GM12878 (cell line): ENCODE measurements at regions not wholly inside any gene's neighbourhood (a gene's known extent, or its start where the extent isn't known, plus 50 kb on each side); places are given as distances from the start of the nearest gene placed in this dataset.

Source experiments
- ATAC-seq: fragments of 200-7000 bp; cut with Tn5 transposase; 3 replicates; pipeline ENCODE4 v1.9.1; 2020; ENCODE audit warnings: mild to moderate bottlenecking, moderate library complexity
- BruUV-seq: library from RNA; stranded (reverse); fragments of 400-500 nt; replicated peaks from 2 replicates; lab custom pipeline; 2021; lab: Mats Ljungman, UMichigan
- CTCF ChIA-PET: fragments of 300-600 bp; sonication (Branson Sonifier 250); formaldehyde crosslinking; extraction: SDS; loops from one replicate; lab custom pipeline; 2021; ENCODE audit warnings: inconsistent platforms; lab: Yijun Ruan, JAX
- POLR2A ChIA-PET: fragments of 350-600 bp; formaldehyde crosslinking; extraction: SDS; loops from one replicate; lab custom pipeline; 2021; ENCODE audit warnings: inconsistent platforms; lab: Charles Lee
- RAD21 ChIA-PET: fragments of 300-600 bp; sonication (Branson Sonifier 250); formaldehyde crosslinking; loops from one replicate; lab custom pipeline; 2023; ENCODE audit warnings: antibody characterized with exemption; ENCODE audit not compliant: unreplicated experiment; lab: Charles Lee
- SMC1A ChIA-PET: fragments of 300-600 bp; sonication (Branson Sonifier 250); formaldehyde crosslinking; loops from one replicate; lab custom pipeline; 2023; ENCODE audit not compliant: unreplicated experiment, uncharacterized antibody; lab: Charles Lee
- DNase-seq: peaks from one replicate; pipeline ENCODE4 v3.0.0-alpha.2; 2011; ENCODE audit warnings: low read depth, low spot score
- FAIRE-seq: peaks from 3 replicates; lab custom pipeline; 2011; peaks lifted over from hg19 to GRCh38; lab: Jason Lieb, UNC
- H2AFZ ChIP-seq: 2 replicates; pipeline ENCODE4 v1.6.0; 2011; ENCODE audit warnings: low read depth, low read length, control low read depth; ENCODE audit not compliant: control insufficient read depth
- H3K27ac ChIP-seq: 2 replicates; pipeline ENCODE4 v1.5.1; 2011; ENCODE audit warnings: control low read depth; ENCODE audit not compliant: control insufficient read depth, insufficient read depth
- H3K27me3 ChIP-seq, 2 experiments: replicated peaks in 1 of 2; 2 replicates each; pipeline versions ENCODE4 v1.6.0 to v1.6.1; 2011; ENCODE audit warnings: low read length in 1 of 2; ENCODE audit not compliant: control insufficient read depth in 2 of 2, insufficient read depth in 2 of 2
- H3K36me3 ChIP-seq, 2 experiments: 2 replicates each; pipeline ENCODE4 v1.5.1; 2011; ENCODE audit warnings: low read length in 1 of 2; ENCODE audit not compliant: control insufficient read depth in 2 of 2, insufficient read depth in 2 of 2
- H3K4me1 ChIP-seq: 2 replicates; pipeline ENCODE4 v1.6.1; 2011; ENCODE audit warnings: mild to moderate bottlenecking, low read length, moderate library complexity, mixed read lengths; ENCODE audit not compliant: control insufficient read depth, insufficient read depth
- H3K4me2 ChIP-seq: 2 replicates; pipeline ENCODE4 v1.6.0; 2011; ENCODE audit warnings: control low read depth; ENCODE audit not compliant: control insufficient read depth, insufficient read depth
- H3K4me3 ChIP-seq: fragments of 200-600 bp; sonication (generic); 2 replicates; pipeline ENCODE4 v1.5.1; 2016
- H3K79me2 ChIP-seq: 2 replicates; pipeline ENCODE4 v1.6.0; 2011; ENCODE audit warnings: low read length; ENCODE audit not compliant: control insufficient read depth, insufficient read depth
- H3K9ac ChIP-seq: 2 replicates; pipeline ENCODE4 v1.8.0; 2011; ENCODE audit warnings: low read length, control low read depth, mixed read lengths; ENCODE audit not compliant: control insufficient read depth, insufficient read depth
- H3K9me3 ChIP-seq: replicated peaks from 3 replicates; pipeline ENCODE4 v1.5.1; 2011; ENCODE audit warnings: mild to moderate bottlenecking, low read length; ENCODE audit not compliant: control insufficient read depth, insufficient read depth
- H4K20me1 ChIP-seq: 2 replicates; pipeline ENCODE4 v1.6.0; 2011; ENCODE audit not compliant: control insufficient read depth, insufficient read depth
- BRCA1 ChIP-seq: IDR thresholded peaks from 2 replicates; pipeline ENCODE4 v1.6.1; 2011; ENCODE audit warnings: low read depth, low read length, improper control_type of control experiment
- CBX3 ChIP-seq: fragments of 200-600 bp; sonication (generic); IDR thresholded peaks from 2 replicates; pipeline ENCODE4 v1.6.1; 2016; ENCODE audit warnings: low read depth, borderline replicate concordance
- CHD2 ChIP-seq: IDR thresholded peaks from 2 replicates; pipeline ENCODE4 v1.6.1; 2011; ENCODE audit warnings: low read depth, low read length, improper control_type of control experiment, borderline replicate concordance
- HDAC2 ChIP-seq: fragments of 200-600 bp; sonication (generic); IDR thresholded peaks from 2 replicates; pipeline ENCODE4 v1.6.1; 2017
- IRF5 ChIP-seq: fragments of 450-650 bp; IDR thresholded peaks from 2 replicates; pipeline ENCODE4 v1.6.1; 2017; ENCODE audit warnings: borderline replicate concordance
- MXI1 ChIP-seq: fragments of 150-350 bp; IDR thresholded peaks from 2 replicates; pipeline ENCODE4 v1.6.1; 2011; ENCODE audit warnings: low read depth, mild to moderate bottlenecking, inconsistent platforms, low read length, improper control_type of control experiment
- NBN ChIP-seq: fragments of 450-650 bp; IDR thresholded peaks from 2 replicates; pipeline ENCODE4 v1.6.1; 2016
- RAD21 ChIP-seq: IDR thresholded peaks from 2 replicates; pipeline ENCODE4 v1.6.1; 2011; ENCODE audit warnings: mild to moderate bottlenecking, low read depth, low read length, moderate library complexity; ENCODE audit not compliant: insufficient read depth
- RAD51 ChIP-seq: fragments of 450-650 bp; IDR thresholded peaks from 2 replicates; pipeline ENCODE4 v1.6.1; 2016; ENCODE audit warnings: moderate library complexity, mild to moderate bottlenecking, inconsistent platforms
- RELA ChIP-seq: fragments of 450-650 bp; IDR thresholded peaks from 2 replicates; pipeline ENCODE4 v1.8.0; 2014; ENCODE audit warnings: borderline replicate concordance; ENCODE audit not compliant: partially characterized antibody
- RFX5 ChIP-seq: IDR thresholded peaks from 2 replicates; pipeline ENCODE4 v1.6.1; 2011; ENCODE audit warnings: low read depth, low read length, improper control_type of control experiment
- RUNX3 ChIP-seq: IDR thresholded peaks from 2 replicates; pipeline ENCODE4 v1.6.1; 2012; ENCODE audit warnings: low read length, inconsistent platforms
- SMARCA5 ChIP-seq: fragments of 450-650 bp; IDR thresholded peaks from 2 replicates; pipeline ENCODE4 v1.6.1; 2017; ENCODE audit warnings: mild to moderate bottlenecking
- WRNIP1 ChIP-seq: IDR thresholded peaks from 2 replicates; pipeline ENCODE4 v1.6.1; 2011; ENCODE audit warnings: low read depth, low read length, improper control_type of control experiment, borderline replicate concordance
- WGBS: methylation state at CpG from one replicate; pipeline ENCODE4 v1.1.6; 2016; ENCODE audit warnings: low lambda C conversion rate; ENCODE audit not compliant: insufficient replicate concordance, insufficient coverage; ENCODE audit errors: missing lambda C conversion rate; 5-methylcytosine and 5-hydroxymethylcytosine counted together
- in situ Hi-C: fragments of 300-500 bp; cut with MboI; formaldehyde crosslinking; loops from 9 replicates; pipeline ENCODE4 v1.14.3; 2018; ENCODE audit warnings: mixed read lengths
- intact Hi-C: fragments of 100-400 bp; cut with micrococcal nuclease; formaldehyde crosslinking; loops from one replicate; pipeline ENCODE4 v1.14.2; 2022; ENCODE audit not compliant: unreplicated experiment
- TF ChIP-seq, protein P1 (sequence below): IDR thresholded peaks from 2 replicates; pipeline ENCODE4 v1.6.1; 2012; ENCODE audit warnings: improper control_type of control experiment, low read depth, low read length; ENCODE audit not compliant: insufficient replicate concordance

- Histone ChIP-seq H3K27me3 (no peaks in the 10 kb centered on the region; a peak in 1 of 4 replicates), H4K20me1 (no peaks in the 10 kb centered on the region), H3K27ac (no peak overlapping the region), H3K4me2 (no peak overlapping the region), H3K9me3 (no peaks in the 10 kb centered on the region), H3K4me3 (no peak overlapping the region), H3K4me1 (no peaks in the 10 kb centered on the region), H3K79me2 (no peaks in the 10 kb centered on the region), H3K36me3 (no peaks in the 10 kb centered on the region), H2AFZ (no peak overlapping the region), H3K9ac (no peak overlapping the region)
- RAD21 ChIA-PET: no interaction called here
- CTCF ChIA-PET: no interaction called here
- ATAC-seq: no peak
- BruUV-seq: no TSS peak
- no peak for DNase-seq
- intact Hi-C loops: no loop called here
- in situ Hi-C loops: no loop called here
- POLR2A ChIA-PET: no interaction called here
- no peak for FAIRE-seq
- SMC1A ChIA-PET: no interaction called here
- WGBS: 59% methylated on average over 7 of the region's 7 CpGs
- TF ChIP-seq MXI1: no peak
- no peak for TF ChIP-seq CHD2
- TF ChIP-seq RELA: no peak
- no peak for TF ChIP-seq WRNIP1
- TF ChIP-seq RFX5: no peak
- no peak for TF ChIP-seq HDAC2
- TF ChIP-seq RAD21: no peak
- no peak for TF ChIP-seq CBX3
- TF ChIP-seq BRCA1: no peak
- no peak for TF ChIP-seq IRF5
- TF ChIP-seq, protein P1, sequence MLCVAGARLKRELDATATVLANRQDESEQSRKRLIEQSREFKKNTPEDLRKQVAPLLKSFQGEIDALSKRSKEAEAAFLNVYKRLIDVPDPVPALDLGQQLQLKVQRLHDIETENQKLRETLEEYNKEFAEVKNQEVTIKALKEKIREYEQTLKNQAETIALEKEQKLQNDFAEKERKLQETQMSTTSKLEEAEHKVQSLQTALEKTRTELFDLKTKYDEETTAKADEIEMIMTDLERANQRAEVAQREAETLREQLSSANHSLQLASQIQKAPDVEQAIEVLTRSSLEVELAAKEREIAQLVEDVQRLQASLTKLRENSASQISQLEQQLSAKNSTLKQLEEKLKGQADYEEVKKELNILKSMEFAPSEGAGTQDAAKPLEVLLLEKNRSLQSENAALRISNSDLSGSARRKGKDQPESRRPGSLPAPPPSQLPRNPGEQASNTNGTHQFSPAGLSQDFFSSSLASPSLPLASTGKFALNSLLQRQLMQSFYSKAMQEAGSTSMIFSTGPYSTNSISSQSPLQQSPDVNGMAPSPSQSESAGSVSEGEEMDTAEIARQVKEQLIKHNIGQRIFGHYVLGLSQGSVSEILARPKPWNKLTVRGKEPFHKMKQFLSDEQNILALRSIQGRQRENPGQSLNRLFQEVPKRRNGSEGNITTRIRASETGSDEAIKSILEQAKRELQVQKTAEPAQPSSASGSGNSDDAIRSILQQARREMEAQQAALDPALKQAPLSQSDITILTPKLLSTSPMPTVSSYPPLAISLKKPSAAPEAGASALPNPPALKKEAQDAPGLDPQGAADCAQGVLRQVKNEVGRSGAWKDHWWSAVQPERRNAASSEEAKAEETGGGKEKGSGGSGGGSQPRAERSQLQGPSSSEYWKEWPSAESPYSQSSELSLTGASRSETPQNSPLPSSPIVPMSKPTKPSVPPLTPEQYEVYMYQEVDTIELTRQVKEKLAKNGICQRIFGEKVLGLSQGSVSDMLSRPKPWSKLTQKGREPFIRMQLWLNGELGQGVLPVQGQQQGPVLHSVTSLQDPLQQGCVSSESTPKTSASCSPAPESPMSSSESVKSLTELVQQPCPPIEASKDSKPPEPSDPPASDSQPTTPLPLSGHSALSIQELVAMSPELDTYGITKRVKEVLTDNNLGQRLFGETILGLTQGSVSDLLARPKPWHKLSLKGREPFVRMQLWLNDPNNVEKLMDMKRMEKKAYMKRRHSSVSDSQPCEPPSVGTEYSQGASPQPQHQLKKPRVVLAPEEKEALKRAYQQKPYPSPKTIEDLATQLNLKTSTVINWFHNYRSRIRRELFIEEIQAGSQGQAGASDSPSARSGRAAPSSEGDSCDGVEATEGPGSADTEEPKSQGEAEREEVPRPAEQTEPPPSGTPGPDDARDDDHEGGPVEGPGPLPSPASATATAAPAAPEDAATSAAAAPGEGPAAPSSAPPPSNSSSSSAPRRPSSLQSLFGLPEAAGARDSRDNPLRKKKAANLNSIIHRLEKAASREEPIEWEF: no peak
- TF ChIP-seq SMARCA5: no peak
- no peak for TF ChIP-seq RUNX3
- TF ChIP-seq RAD51: no peak
- no peak for TF ChIP-seq NBN
Measured at GRCh38 chr4:56240554-56241174, 146.6 kb downstream of the AASDH start.
